Peyer's patch (tissue), 4 donors: ENCODE measurements at regions not wholly inside any gene's neighbourhood (a gene's known extent, or its start where the extent isn't known, plus 50 kb on each side); places are given as distances from the start of the nearest gene placed in this dataset.

Experiments used
- CTCF ChIP-seq, 6 experiments: fragments of 450-650 bp in 4 of 6; fragments of 200-600 bp in 2 of 6; sonication (generic) in 1 of 6; IDR thresholded peaks; one replicate each; pipeline ENCODE4 v1.5.1; 2017 to 2019; ENCODE audit warnings: antibody characterized with exemption in 6 of 6, mild to moderate bottlenecking in 3 of 6, moderate library complexity in 1 of 6
- POLR2A ChIP-seq, 2 donors: fragments of 450-650 bp; IDR thresholded peaks; one replicate each; pipeline ENCODE4 v1.5.1; 2017; ENCODE audit warnings: antibody characterized with exemption in 2 of 2, mild to moderate bottlenecking in 2 of 2, moderate library complexity in 2 of 2

GRCh38 chr5:142432369-142432863 is 107.6 kb upstream of the SPRY4 start:
- TF ChIP-seq CTCF (IDR thresholded peaks at IDR 0.05) (no peak), POLR2A (IDR thresholded peaks at IDR 0.05) (no peak)
